Fibroblast of villous mesenchyme (primary cell): ENCODE measurements at regions not wholly inside any gene's neighbourhood (a gene's known extent, or its start where the extent isn't known, plus 50 kb on each side); places are given as distances from the start of the nearest gene placed in this dataset.
"Not testable (repeated sequence)": the region's sequence is repeated elsewhere in the genome, so short reads cannot be mapped to it uniquely, and the experiment has no call there.

Experiments used
- DNase-seq: peaks from one replicate; pipeline ENCODE4 v3.0.0-alpha.2; 2010; ENCODE audit warnings: low read depth
- H3K4me3 ChIP-seq: 2 replicates; pipeline ENCODE4 v1.5.1; 2011; ENCODE audit warnings: low read depth, mild to moderate bottlenecking, low read length
- TF ChIP-seq, protein P1 (sequence below): IDR thresholded peaks from 2 replicates; pipeline ENCODE4 v1.5.1; 2012; ENCODE audit warnings: low read depth, mild to moderate bottlenecking, low read length; ENCODE audit not compliant: insufficient read depth

DNA sequence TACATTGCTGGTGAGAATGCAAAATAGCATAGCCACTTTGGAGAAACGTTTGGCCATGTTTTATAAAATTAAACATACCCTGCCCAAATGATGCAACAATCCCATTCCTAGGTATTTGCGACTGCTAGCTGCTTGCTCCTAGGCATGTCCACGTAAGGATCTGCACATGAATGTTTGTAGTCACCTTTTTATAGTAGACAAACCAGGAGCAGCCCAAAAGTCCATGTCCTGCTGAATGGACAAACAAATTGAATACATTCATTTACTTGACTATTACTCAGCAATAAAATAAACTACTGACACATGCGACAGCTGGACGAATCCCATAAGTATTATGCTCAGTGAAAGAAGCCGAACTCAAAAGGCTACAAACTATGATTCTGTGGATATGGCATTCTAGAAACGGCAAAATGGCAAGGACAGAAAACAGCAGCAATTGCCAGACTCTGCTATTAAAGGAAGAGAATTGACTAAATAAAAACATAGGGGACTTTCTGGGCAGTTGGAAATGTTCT, 161.9 kb upstream of the GALNT2 start:
- no peak for DNase-seq
- H3K4me3 ChIP-seq: no peak overlapping the region
- TF ChIP-seq, protein P1, sequence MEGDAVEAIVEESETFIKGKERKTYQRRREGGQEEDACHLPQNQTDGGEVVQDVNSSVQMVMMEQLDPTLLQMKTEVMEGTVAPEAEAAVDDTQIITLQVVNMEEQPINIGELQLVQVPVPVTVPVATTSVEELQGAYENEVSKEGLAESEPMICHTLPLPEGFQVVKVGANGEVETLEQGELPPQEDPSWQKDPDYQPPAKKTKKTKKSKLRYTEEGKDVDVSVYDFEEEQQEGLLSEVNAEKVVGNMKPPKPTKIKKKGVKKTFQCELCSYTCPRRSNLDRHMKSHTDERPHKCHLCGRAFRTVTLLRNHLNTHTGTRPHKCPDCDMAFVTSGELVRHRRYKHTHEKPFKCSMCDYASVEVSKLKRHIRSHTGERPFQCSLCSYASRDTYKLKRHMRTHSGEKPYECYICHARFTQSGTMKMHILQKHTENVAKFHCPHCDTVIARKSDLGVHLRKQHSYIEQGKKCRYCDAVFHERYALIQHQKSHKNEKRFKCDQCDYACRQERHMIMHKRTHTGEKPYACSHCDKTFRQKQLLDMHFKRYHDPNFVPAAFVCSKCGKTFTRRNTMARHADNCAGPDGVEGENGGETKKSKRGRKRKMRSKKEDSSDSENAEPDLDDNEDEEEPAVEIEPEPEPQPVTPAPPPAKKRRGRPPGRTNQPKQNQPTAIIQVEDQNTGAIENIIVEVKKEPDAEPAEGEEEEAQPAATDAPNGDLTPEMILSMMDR: no peak

DNA sequence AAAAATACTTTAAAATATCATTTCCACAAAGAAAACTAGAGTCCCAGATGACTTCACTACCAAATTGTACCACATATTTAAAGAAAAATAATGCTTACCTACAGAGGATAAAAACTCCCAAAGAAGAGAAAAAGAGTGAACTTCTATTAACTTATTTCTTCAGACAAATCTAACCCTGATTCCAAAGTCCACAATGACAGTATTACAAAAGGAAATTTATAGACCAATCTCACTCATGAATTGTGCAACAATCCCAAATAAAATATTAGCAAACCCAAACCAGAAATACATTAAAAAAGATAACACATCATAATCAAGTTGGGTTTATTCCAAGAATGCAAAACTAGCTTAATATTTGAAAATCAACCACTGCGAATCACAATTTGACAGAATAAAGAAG, 161.4 kb upstream of the GALNT2 start:
- no peak for DNase-seq
- H3K4me3 ChIP-seq: no peak overlapping the region
- TF ChIP-seq, protein P1: no peak

DNA sequence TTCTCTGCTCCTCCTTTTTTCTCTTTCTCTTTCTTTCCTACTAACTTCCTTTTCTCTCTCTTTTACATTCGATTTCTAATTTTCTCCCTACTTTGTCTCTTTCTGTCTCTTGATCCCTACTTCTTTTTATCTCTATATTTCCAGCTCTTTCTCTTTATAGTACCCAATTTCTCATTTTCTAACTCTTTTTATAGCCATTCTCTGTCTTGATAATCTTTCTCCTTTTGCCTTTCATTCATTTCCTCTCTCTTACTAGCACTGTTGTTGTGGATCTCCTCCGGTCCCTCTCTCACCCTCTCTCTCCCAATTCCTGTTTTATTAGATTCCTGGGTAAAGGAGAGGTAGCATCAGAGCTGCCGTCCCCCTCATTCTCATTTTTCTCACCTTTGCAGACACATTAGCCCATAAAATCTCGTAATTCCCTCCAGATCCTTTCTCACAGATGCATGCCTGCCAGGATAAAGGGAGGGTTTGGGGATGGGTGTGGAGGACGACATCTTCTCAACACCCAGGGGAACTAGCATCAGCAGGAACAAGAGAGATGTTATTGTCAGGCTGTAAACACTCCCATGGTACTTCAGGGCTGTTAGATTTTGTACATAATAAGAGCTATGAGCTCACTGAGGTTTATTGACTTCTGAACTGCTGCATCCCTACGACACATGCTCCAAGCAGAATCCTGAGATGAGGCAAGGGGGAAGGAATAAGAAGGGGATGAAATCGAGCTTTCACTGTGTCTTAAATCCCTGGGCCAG, 159.0 kb upstream of the GALNT2 start:
- no peak overlapping the region for H3K4me3 ChIP-seq
- TF ChIP-seq, protein P1: no peak
- DNase-seq: no peak

DNA sequence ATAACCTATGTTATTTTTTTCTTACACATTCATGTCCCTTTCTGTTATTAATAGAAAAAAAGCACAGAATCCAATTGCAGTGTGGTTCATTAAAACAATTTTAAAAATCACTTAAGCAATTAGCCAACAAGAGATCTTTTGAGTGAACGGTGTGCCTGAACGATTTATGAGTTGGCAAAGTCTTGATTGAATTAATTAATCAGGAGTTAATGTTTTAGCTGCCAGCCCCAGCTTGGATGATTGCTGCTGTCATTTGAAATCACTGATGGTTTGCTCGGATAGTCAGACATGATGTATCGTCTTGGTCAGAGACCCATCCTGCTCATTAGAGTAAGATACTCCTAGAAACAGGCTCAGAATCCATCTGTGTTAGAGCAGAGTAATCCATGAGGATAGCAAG, 158.3 kb upstream of the GALNT2 start:
- no peak for DNase-seq
- H3K4me3 ChIP-seq: no peak overlapping the region
- TF ChIP-seq, protein P1: no peak

DNA sequence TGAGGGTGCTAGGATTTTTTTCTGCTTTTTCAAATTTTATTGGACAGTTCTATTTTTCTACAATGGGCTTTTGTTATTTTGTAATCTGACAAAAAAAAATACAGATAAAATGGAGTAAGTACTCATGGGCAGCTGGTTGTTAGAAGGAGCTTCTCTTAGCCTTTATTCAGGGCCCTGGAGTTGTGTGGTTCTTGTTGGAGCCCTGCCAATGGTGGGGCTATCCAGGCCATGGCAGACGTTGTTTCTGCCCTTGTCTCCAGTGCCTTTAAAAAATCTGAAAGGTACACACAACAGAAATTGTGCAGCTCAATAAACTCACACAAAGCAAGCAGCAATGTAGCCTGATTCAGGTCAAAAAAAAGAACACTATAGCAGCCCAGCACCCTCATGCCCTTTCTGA, 153.5 kb upstream of the GALNT2 start:
- DNase-seq: no peak
- no peak overlapping the region for H3K4me3 ChIP-seq
- TF ChIP-seq, protein P1: no peak

DNA sequence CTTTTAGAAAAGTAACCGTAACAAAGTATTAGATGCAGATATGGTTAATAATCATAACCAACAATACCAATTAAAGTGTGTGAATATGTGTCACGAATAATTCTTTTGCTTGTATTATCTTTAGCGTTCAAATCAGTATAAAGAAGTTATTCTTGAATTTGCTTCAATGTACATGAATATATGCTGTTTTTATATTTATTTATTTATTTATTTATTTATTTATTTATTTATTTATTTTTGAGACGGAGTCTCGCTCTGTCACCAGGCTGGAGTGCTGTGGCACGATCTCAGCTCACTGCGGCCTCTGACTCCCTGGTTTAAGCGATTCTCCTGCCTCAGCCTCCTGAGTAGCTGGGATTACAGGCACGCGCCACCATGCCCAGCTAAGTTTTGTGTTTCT, 147.6 kb upstream of the GALNT2 start:
- H3K4me3 ChIP-seq, DNase-seq: not testable (repeated sequence)

DNA sequence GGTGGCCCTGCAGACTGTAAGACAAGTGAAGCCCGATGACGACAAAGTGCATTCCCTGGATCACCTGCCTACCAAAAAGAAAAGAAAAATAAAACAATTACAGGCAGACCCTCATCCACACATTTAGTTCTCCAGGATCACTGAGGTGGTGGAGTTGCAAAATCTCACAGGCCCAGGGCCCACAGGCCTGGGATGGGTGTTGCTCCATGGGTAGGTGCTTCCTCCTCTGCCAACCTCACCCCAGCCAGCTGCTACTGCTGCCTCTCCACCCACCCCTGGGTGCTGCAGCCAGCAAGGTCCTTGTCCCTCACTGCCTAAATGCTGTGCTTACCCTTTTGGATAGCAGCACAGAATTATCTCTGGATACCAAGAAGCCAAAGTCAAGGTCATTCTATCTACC, 146.4 kb upstream of the GALNT2 start:
- TF ChIP-seq, protein P1: no peak
- no peak overlapping the region for H3K4me3 ChIP-seq
- DNase-seq: no peak
